ENCODE measurements at regions not wholly inside any gene's neighbourhood (a gene's known extent, or its start where the extent isn't known, plus 50 kb on each side); places are given as distances from the start of the nearest gene placed in this dataset.

- Histone ChIP-seq H3K4me3 (ENCODE audit: low read depth, low read length) (no peak overlapping the region), H3K36me3 (ENCODE audit: control insufficient read depth, insufficient read depth, low read length) (no peaks in the 10 kb centered on the region), H3K27me3 (ENCODE audit: control insufficient read depth, insufficient read depth, low read length) (no peaks in the 10 kb centered on the region)
- no peak for TF ChIP-seq CTCF (IDR thresholded peaks at IDR 0.05; ENCODE audit: insufficient read depth, low read length, poor library complexity, severe bottlenecking)
- DNase-seq (ENCODE audit: low read depth), result no peak
Measured at GRCh38 chr6:126914172-126914571, 204.3 kb upstream of the RSPO3 start.

GRCh38 chr6:126914801-126915200, 203.7 kb upstream of the RSPO3 start:
- no peaks in the 10 kb centered on the region for H3K36me3 ChIP-seq (ENCODE audit: control insufficient read depth, insufficient read depth, low read length)
- no peak for DNase-seq (ENCODE audit: low read depth)
- H3K4me3 ChIP-seq (ENCODE audit: low read depth, low read length), result no peak overlapping the region
- no peak for TF ChIP-seq CTCF (IDR thresholded peaks at IDR 0.05; ENCODE audit: insufficient read depth, low read length, poor library complexity, severe bottlenecking)
- no peaks in the 10 kb centered on the region for H3K27me3 ChIP-seq (ENCODE audit: control insufficient read depth, insufficient read depth, low read length)

- H3K4me3 ChIP-seq (ENCODE audit: low read depth, low read length), result no peak overlapping the region
- peak; percentile 71 for DNase-seq (ENCODE audit: low read depth)
- TF ChIP-seq CTCF (IDR thresholded peaks at IDR 0.05; ENCODE audit: insufficient read depth, low read length, poor library complexity, severe bottlenecking), result no peak
- H3K27me3 ChIP-seq (ENCODE audit: control insufficient read depth, insufficient read depth, low read length), result no peaks in the 10 kb centered on the region
- no peaks in the 10 kb centered on the region for H3K36me3 ChIP-seq (ENCODE audit: control insufficient read depth, insufficient read depth, low read length)
Measured at GRCh38 chr6:126919947-126920346, 198.5 kb upstream of the RSPO3 start.

- H3K27me3 ChIP-seq (ENCODE audit: control insufficient read depth, insufficient read depth, low read length), result no peaks in the 10 kb centered on the region
- no peak for DNase-seq (ENCODE audit: low read depth)
- TF ChIP-seq CTCF (IDR thresholded peaks at IDR 0.05; ENCODE audit: insufficient read depth, low read length, poor library complexity, severe bottlenecking), result no peak
- H3K4me3 ChIP-seq (ENCODE audit: low read depth, low read length), result no peak overlapping the region
- H3K36me3 ChIP-seq (ENCODE audit: control insufficient read depth, insufficient read depth, low read length), result no peaks in the 10 kb centered on the region
Measured at GRCh38 chr6:126923807-126924206, 194.7 kb upstream of the RSPO3 start.

- Histone ChIP-seq H3K27me3 (ENCODE audit: control insufficient read depth, insufficient read depth, low read length) (no peaks in the 10 kb centered on the region), H3K4me3 (ENCODE audit: low read depth, low read length) (no peak overlapping the region), H3K36me3 (ENCODE audit: control insufficient read depth, insufficient read depth, low read length) (no peaks in the 10 kb centered on the region)
- TF ChIP-seq CTCF (IDR thresholded peaks at IDR 0.05; ENCODE audit: insufficient read depth, low read length, poor library complexity, severe bottlenecking), result no peak
- no peak for DNase-seq (ENCODE audit: low read depth)
Measured at GRCh38 chr6:126926926-126927325, 191.5 kb upstream of the RSPO3 start.

- no peaks in the 10 kb centered on the region for H3K36me3 ChIP-seq (ENCODE audit: control insufficient read depth, insufficient read depth, low read length)
- H3K27me3 ChIP-seq (ENCODE audit: control insufficient read depth, insufficient read depth, low read length), result no peaks in the 10 kb centered on the region
- DNase-seq (ENCODE audit: low read depth), result no peak
- TF ChIP-seq CTCF (IDR thresholded peaks at IDR 0.05; ENCODE audit: insufficient read depth, low read length, poor library complexity, severe bottlenecking), result no peak
- no peak overlapping the region for H3K4me3 ChIP-seq (ENCODE audit: low read depth, low read length)
Measured at GRCh38 chr6:126927841-126928240, 190.6 kb upstream of the RSPO3 start.

All from kidney epithelial cell (primary cell).